ENCODE measurements at regions not wholly inside any gene's neighbourhood (a gene's known extent, or its start where the extent isn't known, plus 50 kb on each side); places are given as distances from the start of the nearest gene placed in this dataset.

- TF ChIP-seq CTCF (conservative IDR thresholded peaks at IDR 0.05; ENCODE audit: control insufficient read depth, insufficient read depth, low read depth, low read length), result no peak
- no peak for DNase-seq (ENCODE audit: low read depth)
Observed at GRCh38 chr7:36100226-36100625, 52.8 kb upstream of the EEPD1 start.

GRCh38 chr7:36100634-36101033, 52.4 kb upstream of the EEPD1 start:
- no peak overlapping the region for H3K4me3 ChIP-seq (ENCODE audit: control insufficient read depth, low read depth, low read length)
- DNase-seq (ENCODE audit: low read depth), result no peak
- no peak for TF ChIP-seq CTCF (conservative IDR thresholded peaks at IDR 0.05; ENCODE audit: control insufficient read depth, insufficient read depth, low read depth, low read length)

More at GRCh38 chr7:36100226-36100625, 52.8 kb upstream of the EEPD1 start:
- no peak overlapping the region for H3K4me3 ChIP-seq (ENCODE audit: control insufficient read depth, low read depth, low read length)
